HG03575 (cell line): ENCODE measurements at regions not wholly inside any gene's neighbourhood (a gene's known extent, or its start where the extent isn't known, plus 50 kb on each side); places are given as distances from the start of the nearest gene placed in this dataset.
"Not testable (repeated sequence)": the region's sequence is repeated elsewhere in the genome, so short reads cannot be mapped to it uniquely, and the experiment has no call there.

Source experiments
- ATAC-seq: cut with Tn5 transposase; IDR thresholded peaks from one replicate; pipeline ENCODE4 v1.9.1; 2021; ENCODE audit not compliant: unreplicated experiment, insufficient number of reproducible peaks, low FRiP score; ENCODE audit errors: extremely low read depth

DNA sequence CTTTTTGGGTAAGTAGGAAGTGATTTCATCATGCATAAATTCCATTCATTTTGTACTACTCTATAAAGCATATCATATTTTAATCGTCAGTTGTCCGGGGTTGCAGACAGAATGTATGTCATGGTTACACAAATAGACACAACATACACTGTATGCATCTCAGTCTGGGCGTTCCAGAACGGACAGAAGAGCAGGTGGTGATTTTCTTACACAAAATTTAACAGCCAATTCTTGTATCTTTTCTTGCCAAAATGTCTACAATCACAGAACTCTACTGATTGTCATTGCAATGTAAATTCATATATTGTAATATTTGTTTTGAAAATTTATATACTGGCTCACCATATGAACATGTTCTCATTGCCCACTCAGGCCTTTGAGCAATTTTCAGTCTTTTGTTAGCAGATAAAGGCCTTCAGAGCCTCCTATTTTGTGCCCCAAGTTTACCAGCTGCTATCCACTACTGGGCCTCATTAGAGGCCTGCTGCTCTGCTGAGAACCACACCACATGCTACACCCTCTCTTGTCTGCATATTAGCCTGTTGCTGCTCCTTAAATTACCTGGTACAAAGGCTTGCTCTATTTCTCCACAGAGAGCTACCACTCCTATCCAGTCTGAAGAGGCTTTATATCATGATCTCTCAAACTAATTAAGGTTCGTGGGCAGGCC, 61.5 kb downstream of the PRDM13 start:
- no peak for ATAC-seq

- no peak for ATAC-seq
These were observed 83.5 kb downstream of the PRDM13 start for GRCh38 chr6:99689916-99690685.

GRCh38 chr6:99702287-99702686, 95.7 kb downstream of the PRDM13 start:
- ATAC-seq, result not testable (repeated sequence)

GRCh38 chr6:99709062-99709461, 102.4 kb downstream of the PRDM13 start:
- no peak for ATAC-seq

- ATAC-seq, result no peak
These were observed 104.7 kb downstream of the PRDM13 start for GRCh38 chr6:99711302-99711701.

DNA sequence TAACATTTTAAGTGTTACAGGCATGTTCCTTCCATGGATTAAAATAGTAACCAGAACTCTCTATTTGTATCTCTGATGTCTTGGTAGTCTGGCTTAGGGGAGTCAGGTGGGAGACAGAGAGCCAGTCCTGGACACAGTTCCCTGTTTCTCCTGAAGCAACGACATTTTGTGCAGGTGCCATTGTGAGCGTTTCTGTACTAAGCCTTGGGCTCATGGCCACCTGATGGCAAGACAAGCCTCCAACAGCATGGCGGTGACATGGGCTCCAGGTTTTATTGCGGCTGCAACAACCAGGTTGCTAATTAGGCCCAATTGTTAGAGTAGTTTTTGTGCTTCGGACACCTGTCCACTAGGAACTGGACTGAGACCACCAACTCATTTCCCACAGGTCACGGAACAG, 105.3 kb downstream of the PRDM13 start:
- no peak for ATAC-seq

- no peak for ATAC-seq
These were observed 105.9 kb downstream of the PRDM13 start for GRCh38 chr6:99712519-99712918.

- ATAC-seq, result not testable (repeated sequence)
These were observed 115.4 kb downstream of the PRDM13 start for GRCh38 chr6:99722043-99722442.

- not testable (repeated sequence) for ATAC-seq
These were observed 123.6 kb downstream of the PRDM13 start for GRCh38 chr6:99730237-99730636.

DNA sequence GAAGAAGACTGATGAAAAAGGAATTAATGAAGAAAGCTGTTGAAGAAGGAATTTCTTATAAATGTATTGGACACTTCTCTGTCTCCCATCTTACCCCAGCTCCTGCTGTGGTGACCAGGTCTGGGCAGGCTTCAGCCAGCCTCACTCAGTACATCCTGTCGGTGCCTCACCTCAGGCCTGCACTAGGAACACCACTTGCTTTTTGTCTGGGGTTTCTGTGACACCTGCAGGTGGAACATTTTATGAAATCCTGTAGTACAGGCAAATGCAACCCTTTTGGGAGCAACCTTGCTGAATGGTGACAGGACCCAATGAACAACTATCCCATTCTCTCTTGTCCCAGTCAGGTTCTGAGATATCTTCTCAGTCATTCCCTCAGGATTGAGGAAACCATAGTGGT, 129.7 kb downstream of the PRDM13 start:
- ATAC-seq, result no peak

DNA sequence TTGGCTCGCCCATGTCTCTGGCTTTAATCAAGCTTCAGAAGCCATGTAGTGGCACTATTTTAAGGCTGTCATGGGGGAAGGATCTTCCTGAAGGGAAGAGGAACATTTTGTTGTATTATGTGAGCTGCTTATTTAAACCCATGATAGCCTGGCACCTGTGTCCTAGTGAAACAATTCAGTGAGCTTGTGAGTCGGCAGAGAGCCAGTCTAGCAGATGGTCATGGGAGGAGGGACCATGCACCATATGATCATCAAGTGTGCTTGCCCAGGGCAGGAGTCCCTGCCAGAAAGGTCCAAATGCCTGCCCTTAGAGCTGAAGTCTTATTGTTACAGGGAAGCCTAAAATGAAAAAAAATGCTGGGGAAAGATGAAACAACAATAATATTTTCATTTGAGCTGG, 132.9 kb downstream of the PRDM13 start:
- ATAC-seq, result no peak

GRCh38 chr6:99741092-99741491, 134.5 kb downstream of the PRDM13 start:
- no peak for ATAC-seq

GRCh38 chr6:99743647-99744046, 137.0 kb downstream of the PRDM13 start:
- no peak for ATAC-seq

DNA sequence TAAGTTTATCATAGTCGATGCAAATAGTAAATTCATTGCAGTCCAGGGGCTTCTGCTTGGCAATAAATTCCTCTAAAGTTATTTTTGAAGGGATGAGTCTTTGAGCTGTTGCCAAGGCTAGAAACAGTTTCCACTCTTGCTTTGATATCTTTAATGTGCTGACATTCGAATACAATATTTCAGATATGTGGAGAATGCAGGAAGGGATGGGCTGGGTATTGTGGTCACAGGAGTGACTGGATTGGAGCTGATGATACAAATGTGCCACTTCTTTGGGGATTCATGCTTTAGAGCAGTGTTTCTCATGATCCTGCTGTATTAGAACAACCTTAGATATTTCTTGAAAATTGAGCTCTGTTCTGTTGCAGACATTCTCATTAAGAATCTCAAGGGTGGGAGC, 139.0 kb downstream of the PRDM13 start:
- ATAC-seq, result no peak

- ATAC-seq, result peak; percentile 84
These were observed 139.7 kb downstream of the PRDM13 start for GRCh38 chr6:99746261-99746895.

DNA sequence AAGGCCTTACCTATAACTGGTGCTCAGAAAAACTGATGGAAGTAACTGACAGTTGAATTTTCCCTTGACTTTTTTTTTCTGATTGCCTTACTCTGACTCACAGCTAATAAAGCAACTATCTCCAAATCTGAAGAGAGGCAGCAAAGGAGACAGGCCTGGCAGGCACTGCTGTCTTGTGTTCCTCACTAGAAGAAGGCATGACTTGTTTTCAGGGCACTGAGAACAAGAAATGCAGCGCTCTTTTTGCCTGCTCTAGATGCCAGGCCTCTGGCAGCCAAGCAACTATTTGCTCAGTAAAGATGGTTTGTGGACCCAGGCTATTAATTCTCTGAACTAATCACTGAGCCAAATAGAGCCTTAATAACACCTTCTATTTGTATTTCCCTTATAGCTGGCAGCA, 155.1 kb downstream of the PRDM13 start:
- no peak for ATAC-seq

- no peak for ATAC-seq
These were observed 161.5 kb downstream of the PRDM13 start for GRCh38 chr6:99768166-99768565.

DNA sequence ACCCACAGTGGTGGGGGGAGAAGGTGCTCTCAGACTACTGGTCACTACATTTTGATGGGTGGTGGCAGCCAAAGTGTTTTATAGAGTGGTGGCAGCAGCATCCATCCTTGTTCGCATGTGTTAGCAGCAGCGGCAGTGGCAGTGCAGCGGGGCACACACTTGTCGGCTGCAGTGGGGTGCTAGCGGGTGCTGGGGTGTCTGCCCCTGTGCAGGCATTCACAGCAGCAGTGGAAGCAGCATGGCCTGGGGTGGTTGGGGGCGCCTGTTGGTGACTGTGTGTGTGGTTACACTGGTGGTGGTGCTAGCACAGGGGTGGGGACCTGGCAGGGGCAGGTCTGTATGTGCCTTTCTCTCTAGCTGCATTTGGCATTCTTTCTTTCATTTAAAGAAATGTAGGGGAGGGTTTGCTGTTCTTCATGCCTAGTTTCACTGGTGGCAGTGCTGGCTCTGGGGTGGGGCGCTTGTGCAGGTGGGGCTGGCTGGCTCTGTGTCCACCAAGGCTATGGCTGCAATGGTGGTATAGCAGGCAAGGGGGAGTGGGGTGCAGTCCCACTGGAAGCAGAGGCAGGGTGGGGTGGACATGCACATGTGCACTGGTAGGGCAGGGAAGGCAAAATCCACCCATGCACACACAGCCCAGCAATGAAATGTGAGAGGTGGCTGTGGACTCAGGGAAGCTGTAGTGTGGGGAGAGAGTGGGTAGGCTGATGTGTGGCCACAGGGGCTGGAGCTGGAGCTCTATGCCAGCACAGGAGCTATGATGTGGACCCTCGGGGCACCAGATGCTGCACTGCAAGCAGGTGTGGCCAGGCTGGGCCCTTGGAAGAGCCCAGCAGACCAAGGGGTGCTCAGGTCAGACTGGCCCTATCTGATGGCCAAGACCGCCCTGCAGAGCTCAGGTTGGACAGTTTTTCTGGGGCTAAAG, 173.3 kb downstream of the PRDM13 start:
- no peak for ATAC-seq

- ATAC-seq, result no peak
These were observed 173.9 kb downstream of the PRDM13 start for GRCh38 chr6:99780556-99780885.
